ENCODE measurements at regions not wholly inside any gene's neighbourhood (a gene's known extent, or its start where the extent isn't known, plus 50 kb on each side); places are given as distances from the start of the nearest gene placed in this dataset.

DNA sequence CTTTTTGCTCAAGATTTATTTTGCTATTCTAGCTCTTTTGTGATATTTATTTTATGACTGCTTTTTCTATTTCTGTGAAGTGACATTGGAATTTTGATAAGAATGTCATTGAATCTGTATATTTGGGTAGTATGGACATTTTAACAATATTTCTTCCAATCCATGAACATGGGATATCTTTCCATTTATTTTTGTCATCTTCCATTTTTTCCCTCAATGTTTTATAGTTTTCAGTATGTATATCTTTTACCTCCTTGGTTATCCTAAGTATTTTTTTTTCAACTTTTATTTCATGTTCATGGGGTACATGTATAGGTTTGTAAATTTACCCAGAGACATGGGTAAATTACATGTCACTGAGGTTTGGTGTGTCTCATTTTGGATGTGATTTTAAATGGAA is 74.1 kb upstream of the PREP start:
- TF ChIP-seq, protein P1, sequence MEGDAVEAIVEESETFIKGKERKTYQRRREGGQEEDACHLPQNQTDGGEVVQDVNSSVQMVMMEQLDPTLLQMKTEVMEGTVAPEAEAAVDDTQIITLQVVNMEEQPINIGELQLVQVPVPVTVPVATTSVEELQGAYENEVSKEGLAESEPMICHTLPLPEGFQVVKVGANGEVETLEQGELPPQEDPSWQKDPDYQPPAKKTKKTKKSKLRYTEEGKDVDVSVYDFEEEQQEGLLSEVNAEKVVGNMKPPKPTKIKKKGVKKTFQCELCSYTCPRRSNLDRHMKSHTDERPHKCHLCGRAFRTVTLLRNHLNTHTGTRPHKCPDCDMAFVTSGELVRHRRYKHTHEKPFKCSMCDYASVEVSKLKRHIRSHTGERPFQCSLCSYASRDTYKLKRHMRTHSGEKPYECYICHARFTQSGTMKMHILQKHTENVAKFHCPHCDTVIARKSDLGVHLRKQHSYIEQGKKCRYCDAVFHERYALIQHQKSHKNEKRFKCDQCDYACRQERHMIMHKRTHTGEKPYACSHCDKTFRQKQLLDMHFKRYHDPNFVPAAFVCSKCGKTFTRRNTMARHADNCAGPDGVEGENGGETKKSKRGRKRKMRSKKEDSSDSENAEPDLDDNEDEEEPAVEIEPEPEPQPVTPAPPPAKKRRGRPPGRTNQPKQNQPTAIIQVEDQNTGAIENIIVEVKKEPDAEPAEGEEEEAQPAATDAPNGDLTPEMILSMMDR (IDR thresholded peaks at IDR 0.05), result no peak
- Mint-ChIP-seq H3K27ac (ENCODE audit: unreplicated experiment) (no peak overlapping the region), H3K4me3 (ENCODE audit: unreplicated experiment) (no peak overlapping the region), H3K4me1 (ENCODE audit: low read depth) (peaks cover 5% of the 10 kb centered on the region), H3K9me3 (ENCODE audit: low read depth) (peaks cover 14% of the 10 kb centered on the region), H3K27me3 (ENCODE audit: low read depth) (peaks cover 5% of the 10 kb centered on the region), H3K36me3 (ENCODE audit: low read depth) (peaks cover 7% of the 10 kb centered on the region)
- no peak for DNase-seq (ENCODE audit: low spot score)

DNA sequence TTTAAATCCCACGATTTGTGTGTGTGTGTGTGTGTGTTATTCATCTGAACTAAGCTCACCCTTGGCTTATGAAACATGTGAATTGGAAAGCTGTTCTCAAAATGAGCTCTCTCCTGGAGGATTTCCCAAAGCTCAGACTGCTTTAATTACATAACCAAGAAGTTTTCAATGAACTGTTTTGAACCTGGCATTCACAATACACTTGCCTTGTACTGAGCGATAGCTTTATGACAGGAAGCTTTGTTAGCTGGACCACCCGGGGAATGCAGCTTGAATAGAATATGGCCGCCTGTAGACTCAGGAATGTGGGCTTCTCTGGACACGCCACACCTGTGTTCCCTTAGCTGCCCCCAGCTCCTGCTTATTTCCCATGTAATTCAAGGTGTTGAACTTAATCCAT is 71.4 kb upstream of the PREP start:
- H3K9me3 Mint-ChIP-seq (ENCODE audit: low read depth), result peaks cover 14% of the 10 kb centered on the region
- H3K27ac Mint-ChIP-seq (ENCODE audit: unreplicated experiment), result no peak overlapping the region
- H3K4me3 Mint-ChIP-seq (ENCODE audit: unreplicated experiment), result no peak overlapping the region
- H3K4me1 Mint-ChIP-seq (ENCODE audit: low read depth), result no peaks in the 10 kb centered on the region
- DNase-seq (ENCODE audit: low spot score), result no peak
- TF ChIP-seq, protein P1 (IDR thresholded peaks at IDR 0.05), result no peak
- peaks cover 7% of the 10 kb centered on the region for H3K27me3 Mint-ChIP-seq (ENCODE audit: low read depth)
- peaks cover 7% of the 10 kb centered on the region for H3K36me3 Mint-ChIP-seq (ENCODE audit: low read depth)

DNA sequence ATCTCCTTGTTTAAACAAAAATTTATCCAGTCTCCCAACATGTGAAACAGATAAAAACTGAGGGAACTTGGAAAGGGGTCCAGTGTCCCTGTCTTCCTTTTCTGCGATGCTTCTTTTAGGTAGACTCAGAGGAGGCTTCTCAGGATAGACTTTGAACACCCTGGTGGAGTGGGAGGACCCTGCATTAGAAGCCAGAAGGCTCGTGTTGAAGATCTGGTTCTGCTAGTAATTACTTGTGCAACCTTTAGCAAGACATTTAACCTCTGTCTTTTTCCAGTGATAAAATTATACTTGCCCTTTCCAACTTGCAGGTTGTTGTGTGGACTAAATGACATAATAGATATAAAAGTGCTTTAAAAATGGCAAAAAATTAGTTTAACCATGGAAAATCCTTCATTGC is 67.1 kb upstream of the PREP start:
- Mint-ChIP-seq H3K9me3 (ENCODE audit: low read depth) (peaks cover 16% of the 10 kb centered on the region), H3K36me3 (ENCODE audit: low read depth) (peaks cover 10% of the 10 kb centered on the region), H3K4me3 (ENCODE audit: unreplicated experiment) (no peak overlapping the region), H3K4me1 (ENCODE audit: low read depth) (no peaks in the 10 kb centered on the region), H3K27me3 (ENCODE audit: low read depth) (peaks cover 11% of the 10 kb centered on the region), H3K27ac (ENCODE audit: unreplicated experiment) (no peak overlapping the region)
- DNase-seq (ENCODE audit: low spot score), result no peak
- TF ChIP-seq, protein P1 (IDR thresholded peaks at IDR 0.05), result no peak

DNA sequence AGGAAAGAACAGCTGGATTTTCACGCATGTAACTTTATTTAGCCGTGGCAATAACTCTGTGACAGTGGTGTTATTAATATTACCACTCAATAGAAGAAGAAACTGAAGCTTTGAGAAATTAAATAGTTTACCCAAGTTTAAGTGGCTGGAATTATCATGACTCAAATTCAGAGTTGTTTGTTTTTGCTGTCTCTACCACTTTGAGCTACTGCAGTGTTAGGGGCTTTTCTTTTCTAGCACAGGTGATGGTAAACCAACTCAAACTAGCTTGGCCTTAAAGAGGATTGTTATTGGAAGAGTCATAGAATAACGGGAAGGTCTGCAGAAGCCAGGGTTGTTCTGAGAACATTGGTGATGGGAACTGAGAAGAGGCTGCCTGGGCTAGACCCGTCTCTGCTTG is 66.0 kb upstream of the PREP start:
- H3K4me1 Mint-ChIP-seq (ENCODE audit: low read depth), result no peaks in the 10 kb centered on the region
- peaks cover 11% of the 10 kb centered on the region for H3K27me3 Mint-ChIP-seq (ENCODE audit: low read depth)
- H3K4me3 Mint-ChIP-seq (ENCODE audit: unreplicated experiment), result no peak overlapping the region
- peaks cover 27% of the 10 kb centered on the region for H3K9me3 Mint-ChIP-seq (ENCODE audit: low read depth)
- no peak overlapping the region for H3K27ac Mint-ChIP-seq (ENCODE audit: unreplicated experiment)
- DNase-seq (ENCODE audit: low spot score), result no peak
- TF ChIP-seq, protein P1 (IDR thresholded peaks at IDR 0.05), result no peak
- peaks cover 11% of the 10 kb centered on the region for H3K36me3 Mint-ChIP-seq (ENCODE audit: low read depth)

DNA sequence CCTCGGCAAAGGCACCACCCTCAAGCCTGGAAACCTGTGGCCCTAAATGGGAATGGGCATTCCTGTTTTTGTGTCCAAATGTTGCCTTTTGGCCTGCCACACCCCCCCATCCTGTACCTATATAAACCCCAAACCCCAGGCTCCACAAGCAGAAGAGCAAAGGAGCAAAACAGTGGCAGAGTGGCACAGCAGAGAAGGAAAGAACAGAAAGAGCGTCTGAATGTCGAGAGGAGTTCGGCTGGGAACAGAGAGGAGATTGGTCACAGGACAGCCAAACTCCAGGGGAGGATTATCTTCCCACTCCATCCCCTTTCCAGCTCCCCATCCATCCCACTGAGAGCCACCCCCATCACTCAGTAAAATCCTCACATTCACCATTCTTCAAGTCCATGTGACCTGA is 58.0 kb upstream of the PREP start:
- Mint-ChIP-seq H3K4me3 (ENCODE audit: unreplicated experiment) (no peak overlapping the region), H3K27ac (ENCODE audit: unreplicated experiment) (no peak overlapping the region), H3K27me3 (ENCODE audit: low read depth) (no peaks in the 10 kb centered on the region)

More for the DNA sequence above, 58.0 kb upstream of the PREP start:
- H3K4me1 Mint-ChIP-seq (ENCODE audit: low read depth), result no peaks in the 10 kb centered on the region
- H3K9me3 Mint-ChIP-seq (ENCODE audit: low read depth), result peaks cover 22% of the 10 kb centered on the region
- DNase-seq (ENCODE audit: low spot score), result no peak
- peaks cover 8% of the 10 kb centered on the region for H3K36me3 Mint-ChIP-seq (ENCODE audit: low read depth)
- TF ChIP-seq, protein P1 (IDR thresholded peaks at IDR 0.05), result no peak
